Astrocyte (in vitro differentiated cells and primary cell): ENCODE measurements at regions not wholly inside any gene's neighbourhood (a gene's known extent, or its start where the extent isn't known, plus 50 kb on each side); places are given as distances from the start of the nearest gene placed in this dataset.

ENCODE experiments used
- EZH2 ChIP-seq: IDR thresholded peaks from 2 replicates; pipeline ENCODE4 v1.6.1; 2012; ENCODE audit warnings: mild to moderate bottlenecking, low read length, inconsistent platforms; ENCODE audit not compliant: insufficient read depth
- TF ChIP-seq, protein P1 (sequence below): IDR thresholded peaks from 2 replicates; pipeline ENCODE4 v1.5.1; 2011; ENCODE audit warnings: low read depth, mild to moderate bottlenecking, inconsistent platforms, low read length, moderate library complexity; ENCODE audit not compliant: insufficient read depth

DNA sequence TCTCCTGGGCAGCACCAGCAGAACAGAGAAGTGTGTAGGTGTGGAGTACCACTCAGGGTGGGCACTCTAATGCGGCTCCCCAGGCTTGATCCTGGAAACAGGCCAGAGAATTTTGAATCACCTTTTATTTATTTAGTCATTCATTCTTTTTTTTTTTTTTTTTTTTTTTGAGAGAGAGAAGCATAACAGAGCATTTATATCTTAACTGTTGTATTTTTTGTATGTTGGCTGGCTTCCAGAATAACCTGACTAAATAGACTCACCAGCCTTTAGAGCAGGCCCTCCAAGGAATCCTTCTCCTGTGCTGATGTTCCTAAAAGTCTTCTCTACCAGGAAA, 153.4 kb downstream of the PIK3R1 start:
- TF ChIP-seq, protein P1, sequence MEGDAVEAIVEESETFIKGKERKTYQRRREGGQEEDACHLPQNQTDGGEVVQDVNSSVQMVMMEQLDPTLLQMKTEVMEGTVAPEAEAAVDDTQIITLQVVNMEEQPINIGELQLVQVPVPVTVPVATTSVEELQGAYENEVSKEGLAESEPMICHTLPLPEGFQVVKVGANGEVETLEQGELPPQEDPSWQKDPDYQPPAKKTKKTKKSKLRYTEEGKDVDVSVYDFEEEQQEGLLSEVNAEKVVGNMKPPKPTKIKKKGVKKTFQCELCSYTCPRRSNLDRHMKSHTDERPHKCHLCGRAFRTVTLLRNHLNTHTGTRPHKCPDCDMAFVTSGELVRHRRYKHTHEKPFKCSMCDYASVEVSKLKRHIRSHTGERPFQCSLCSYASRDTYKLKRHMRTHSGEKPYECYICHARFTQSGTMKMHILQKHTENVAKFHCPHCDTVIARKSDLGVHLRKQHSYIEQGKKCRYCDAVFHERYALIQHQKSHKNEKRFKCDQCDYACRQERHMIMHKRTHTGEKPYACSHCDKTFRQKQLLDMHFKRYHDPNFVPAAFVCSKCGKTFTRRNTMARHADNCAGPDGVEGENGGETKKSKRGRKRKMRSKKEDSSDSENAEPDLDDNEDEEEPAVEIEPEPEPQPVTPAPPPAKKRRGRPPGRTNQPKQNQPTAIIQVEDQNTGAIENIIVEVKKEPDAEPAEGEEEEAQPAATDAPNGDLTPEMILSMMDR: no peak
- TF ChIP-seq EZH2: no peak
